HepG2 (cell line): ENCODE measurements at regions not wholly inside any gene's neighbourhood (a gene's known extent, or its start where the extent isn't known, plus 50 kb on each side); places are given as distances from the start of the nearest gene placed in this dataset.

Experiments used
- ATAC-seq: fragments of 200-7000 bp; cut with Tn5 transposase; 3 replicates; pipeline ENCODE4 v1.9.1; 2020; ENCODE audit warnings: mild to moderate bottlenecking, moderate library complexity
- BruUV-seq: library from RNA; stranded (reverse); fragments of 400-500 nt; replicated peaks from 2 replicates; lab custom pipeline; 2021; lab: Mats Ljungman, UMichigan
- CTCF ChIA-PET: fragments of 300-600 bp; formaldehyde crosslinking; extraction: SDS; loops from one replicate; lab custom pipeline; 2021; ENCODE audit warnings: low total read pairs, inconsistent platforms, low intra/inter-chr PET ratio; lab: Yijun Ruan, JAX
- POLR2A ChIA-PET: fragments of 350-600 bp; sonication (Branson Sonifier 250); formaldehyde crosslinking; loops from one replicate; lab custom pipeline; 2020; ENCODE audit warnings: antibody characterized with exemption, inconsistent platforms; lab: Yijun Ruan, JAX
- DNase-seq: peaks from one replicate; pipeline ENCODE4 v3.0.0-alpha.2; 2015; ENCODE audit warnings: low spot score
- FAIRE-seq: peaks from 3 replicates; lab custom pipeline; 2011; peaks lifted over from hg19 to GRCh38; lab: Jason Lieb, UNC
- H2AFZ ChIP-seq: one replicate; pipeline ENCODE4 v1.6.1; 2011; ENCODE audit warnings: low read length, inconsistent platforms
- H3K27ac ChIP-seq: fragments of 300-600 bp; 3 replicates; pipeline ENCODE4 v1.8.0; 2011; ENCODE audit warnings: mixed run types, mild to moderate bottlenecking, mixed read lengths, low read length, inconsistent platforms; ENCODE audit not compliant: insufficient read depth; ENCODE audit errors: extremely low read length
- H3K27me3 ChIP-seq, 2 experiments: fragments of 200-600 bp in 1 of 2; 2 replicates in 1 of 2; 3 replicates in 1 of 2; pipeline versions ENCODE4 v1.6.0 to v1.8.0; 2011; ENCODE audit warnings: low read length in 2 of 2, mild to moderate bottlenecking in 2 of 2, moderate library complexity in 2 of 2, inconsistent platforms in 1 of 2; ENCODE audit not compliant: insufficient read depth in 2 of 2, control insufficient read depth in 1 of 2
- H3K36me3 ChIP-seq, 2 experiments: fragments of 200-600 bp in 1 of 2; replicated peaks in 1 of 2; 2 replicates in 1 of 2; 3 replicates in 1 of 2; pipeline versions ENCODE4 v1.5.1 to v1.8.0; 2011; ENCODE audit warnings: low read length in 2 of 2, inconsistent platforms in 1 of 2; ENCODE audit not compliant: insufficient read depth in 2 of 2, control insufficient read depth in 1 of 2
- H3K4me1 ChIP-seq: 2 replicates; pipeline ENCODE4 v1.5.1; 2012; ENCODE audit warnings: low read length, inconsistent platforms; ENCODE audit not compliant: insufficient read depth
- H3K4me2 ChIP-seq: 2 replicates; pipeline ENCODE4 v1.6.0; 2011; ENCODE audit warnings: low read depth, low read length, inconsistent platforms
- H3K4me3 ChIP-seq, 3 experiments: fragments of 200-600 bp in 1 of 3; sonication (generic), shearing (Covaris generic) in 1 of 3; replicated peaks in 1 of 3; 2 replicates each; pipeline ENCODE4 v1.5.1; 2011 to 2016; ENCODE audit warnings: low read length in 3 of 3, inconsistent platforms in 2 of 3, low read depth in 2 of 3, mild to moderate bottlenecking in 2 of 3, control low read depth in 1 of 3, mixed read lengths in 1 of 3; ENCODE audit not compliant: insufficient read depth in 1 of 3
- H3K79me2 ChIP-seq: one replicate; pipeline ENCODE4 v1.6.1; 2011; ENCODE audit warnings: low read length, inconsistent platforms; ENCODE audit not compliant: insufficient read depth
- H3K9ac ChIP-seq: 2 replicates; pipeline ENCODE4 v1.6.0; 2011; ENCODE audit warnings: mild to moderate bottlenecking, low read depth, low read length, inconsistent platforms; ENCODE audit not compliant: insufficient read depth
- H3K9me3 ChIP-seq: 2 replicates; pipeline ENCODE4 v1.5.1; 2012; ENCODE audit warnings: mild to moderate bottlenecking, low read length
- H4K20me1 ChIP-seq: 2 replicates; pipeline ENCODE4 v1.6.0; 2011; ENCODE audit warnings: inconsistent platforms, mild to moderate bottlenecking, low read length, moderate library complexity; ENCODE audit not compliant: insufficient read depth
- GLI4 ChIP-seq: sonication (generic); formaldehyde crosslinking; IDR thresholded peaks from 2 replicates; pipeline ENCODE4 v1.5.1; 2020; ENCODE audit warnings: missing genetic modification reagents, mild to moderate bottlenecking, moderate library complexity, borderline replicate concordance
- GTF3A ChIP-seq: sonication (generic); formaldehyde crosslinking; conservative IDR thresholded peaks from 2 replicates; pipeline ENCODE4 v1.4.0; 2020; ENCODE audit warnings: mild to moderate bottlenecking, missing genetic modification reagents
- GZF1 ChIP-seq: sonication (generic); formaldehyde crosslinking; IDR thresholded peaks from 2 replicates; pipeline ENCODE4 v1.5.1; 2020; ENCODE audit warnings: mild to moderate bottlenecking, missing genetic modification reagents
- MTF2 ChIP-seq: sonication (generic); formaldehyde crosslinking; IDR thresholded peaks from 2 replicates; pipeline ENCODE4 v1.5.0; 2020; ENCODE audit warnings: missing genetic modification reagents, borderline replicate concordance
- NR2F6 ChIP-seq, 2 experiments: IDR thresholded peaks; 2 replicates each; pipeline ENCODE4 v1.6.1; 2016; ENCODE audit warnings: antibody characterized with exemption in 1 of 2, mild to moderate bottlenecking in 1 of 2
- RFX1 ChIP-seq: fragments of 450-650 bp; IDR thresholded peaks from 2 replicates; pipeline ENCODE4 v1.6.1; 2017
- ZNF282 ChIP-seq: fragments of 450-650 bp; IDR thresholded peaks from 2 replicates; pipeline ENCODE4 v1.6.1; 2018; ENCODE audit not compliant: partially characterized antibody
- ZNF432 ChIP-seq: sonication (generic); formaldehyde crosslinking; IDR thresholded peaks from 2 replicates; pipeline ENCODE4 v1.5.0; 2020; ENCODE audit warnings: missing genetic modification reagents, mild to moderate bottlenecking, borderline replicate concordance
- ZNF563 ChIP-seq: sonication (generic); formaldehyde crosslinking; IDR thresholded peaks from 2 replicates; pipeline ENCODE4 v1.8.0; 2022; ENCODE audit warnings: mild to moderate bottlenecking, moderate library complexity, missing genetic modification reagents
- WGBS: methylation state at CpG from one replicate; pipeline ENCODE4 v1.1.6; 2017; ENCODE audit warnings: low lambda C conversion rate; 5-methylcytosine and 5-hydroxymethylcytosine counted together
- in situ Hi-C: cut with HindIII; loops from 2 replicates; pipeline ENCODE4 v1.10.0; 2017; ENCODE audit warnings: low pct_unique_long_range_greater_than_20kb; ENCODE audit not compliant: extremely low pct_ligation_motif_present
- intact Hi-C: fragments of 100-400 bp; cut with micrococcal nuclease; formaldehyde crosslinking; loops from one replicate; pipeline ENCODE4 v1.10.0; 2022; ENCODE audit not compliant: unreplicated experiment
- TF ChIP-seq, protein P1 (sequence below): IDR thresholded peaks from 2 replicates; pipeline ENCODE4 v1.6.1; 2016; ENCODE audit warnings: missing biosample characterization, missing genetic modification reagents, low read depth
- TF ChIP-seq, protein P2 (sequence below): sonication (generic); formaldehyde crosslinking; IDR thresholded peaks from 2 replicates; pipeline ENCODE4 v1.4.0; 2020; ENCODE audit warnings: missing genetic modification reagents, mild to moderate bottlenecking, borderline replicate concordance
- TF ChIP-seq, protein P3 (sequence below): sonication (generic); formaldehyde crosslinking; IDR thresholded peaks from 2 replicates; pipeline ENCODE4 v1.5.1; 2020; ENCODE audit warnings: missing genetic modification reagents, mild to moderate bottlenecking, borderline replicate concordance

DNA sequence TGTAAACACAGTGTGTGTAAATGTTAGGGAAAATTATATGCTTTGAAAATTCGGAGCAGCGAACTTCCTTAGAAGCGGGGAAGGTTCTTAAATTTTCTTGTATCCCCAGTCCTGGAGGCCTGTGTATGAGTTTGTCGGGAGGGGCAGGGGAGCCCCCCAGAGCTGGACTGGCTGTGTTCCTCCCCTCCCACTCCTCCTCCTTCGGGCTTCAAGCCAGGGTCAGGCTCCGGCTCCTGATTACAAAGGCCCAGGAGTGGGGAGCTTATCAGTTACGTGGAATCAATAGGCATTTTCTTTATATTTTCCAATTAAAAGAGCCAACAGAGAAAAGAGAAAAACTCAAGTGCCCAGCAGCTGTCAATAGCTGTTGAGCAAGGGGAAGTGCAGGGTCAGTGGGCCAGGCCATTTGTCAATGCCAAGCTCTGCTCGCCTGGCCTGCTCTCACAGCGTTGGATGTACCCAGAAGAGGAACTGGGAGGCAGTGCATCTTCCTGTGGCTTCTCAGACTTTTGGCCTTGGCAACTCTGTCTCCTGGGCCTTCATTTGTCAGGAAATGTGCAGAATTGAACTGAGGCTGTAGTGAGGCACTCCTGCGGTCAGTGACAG is 156.9 kb upstream of the PCBD1 start:
- FAIRE-seq, result no peak
- Histone ChIP-seq H2AFZ (no peak overlapping the region), H3K27ac (no peak overlapping the region), H3K9me3 (no peaks in the 10 kb centered on the region), H3K79me2 (no peaks in the 10 kb centered on the region), H3K4me2 (no peak overlapping the region), H3K36me3 (no peaks in the 10 kb centered on the region), H3K4me1 (no peaks in the 10 kb centered on the region), H3K27me3 (peaks cover 8 to 63% of the 10 kb centered on the region in 2 experiments; a peak in 4 of 5 replicates), H3K4me3 (no peak overlapping the region), H3K9ac (no peak overlapping the region), H4K20me1 (no peaks in the 10 kb centered on the region)
- in situ Hi-C loops (no loop called here), intact Hi-C loops (no loop called here)
- no peak for ATAC-seq
- no peak for DNase-seq
- POLR2A ChIA-PET, result no interaction called here
- BruUV-seq, result no TSS peak
- 30% methylated on average over 10 of the region's 10 CpGs for WGBS
- CTCF ChIA-PET, result no interaction called here
- TF ChIP-seq ZNF432 (CRISPR knock-in tag) (no peak), GLI4 (no peak), MTF2 (CRISPR knock-in tag) (no peak), ZNF282 (no peak), ZNF563 (CRISPR knock-in tag) (no peak), GTF3A (no peak), GZF1 (CRISPR knock-in tag) (no peak), NR2F6 (IDR thresholded peaks at IDR 0.05) (no peak), NR2F6 (CRISPR knock-in tag; IDR thresholded peaks at IDR 0.05) (no peak), RFX1 (no peak)
- TF ChIP-seq, protein P1, sequence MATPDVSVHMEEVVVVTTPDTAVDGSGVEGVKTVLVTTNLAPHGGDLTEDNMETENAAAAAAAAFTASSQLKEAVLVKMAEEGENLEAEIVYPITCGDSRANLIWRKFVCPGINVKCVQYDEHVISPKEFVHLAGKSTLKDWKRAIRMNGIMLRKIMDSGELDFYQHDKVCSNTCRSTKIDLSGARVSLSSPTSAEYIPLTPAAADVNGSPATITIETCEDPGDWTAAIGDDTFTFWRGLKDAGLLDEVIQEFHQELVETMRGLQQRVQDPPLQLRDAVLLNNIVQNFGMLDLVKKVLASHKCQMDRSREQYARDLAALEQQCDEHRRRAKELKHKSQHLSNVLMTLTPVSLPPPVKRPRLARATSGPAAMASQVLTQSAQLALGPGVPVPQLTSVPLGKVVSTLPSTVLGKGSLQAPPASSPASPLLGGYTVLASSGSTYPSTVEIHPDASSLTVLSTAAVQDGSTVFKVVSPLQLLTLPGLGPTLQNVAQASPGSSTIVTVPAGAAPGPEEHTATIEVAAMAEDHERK (CRISPR knock-in tag), result no peak
- TF ChIP-seq, protein P2, sequence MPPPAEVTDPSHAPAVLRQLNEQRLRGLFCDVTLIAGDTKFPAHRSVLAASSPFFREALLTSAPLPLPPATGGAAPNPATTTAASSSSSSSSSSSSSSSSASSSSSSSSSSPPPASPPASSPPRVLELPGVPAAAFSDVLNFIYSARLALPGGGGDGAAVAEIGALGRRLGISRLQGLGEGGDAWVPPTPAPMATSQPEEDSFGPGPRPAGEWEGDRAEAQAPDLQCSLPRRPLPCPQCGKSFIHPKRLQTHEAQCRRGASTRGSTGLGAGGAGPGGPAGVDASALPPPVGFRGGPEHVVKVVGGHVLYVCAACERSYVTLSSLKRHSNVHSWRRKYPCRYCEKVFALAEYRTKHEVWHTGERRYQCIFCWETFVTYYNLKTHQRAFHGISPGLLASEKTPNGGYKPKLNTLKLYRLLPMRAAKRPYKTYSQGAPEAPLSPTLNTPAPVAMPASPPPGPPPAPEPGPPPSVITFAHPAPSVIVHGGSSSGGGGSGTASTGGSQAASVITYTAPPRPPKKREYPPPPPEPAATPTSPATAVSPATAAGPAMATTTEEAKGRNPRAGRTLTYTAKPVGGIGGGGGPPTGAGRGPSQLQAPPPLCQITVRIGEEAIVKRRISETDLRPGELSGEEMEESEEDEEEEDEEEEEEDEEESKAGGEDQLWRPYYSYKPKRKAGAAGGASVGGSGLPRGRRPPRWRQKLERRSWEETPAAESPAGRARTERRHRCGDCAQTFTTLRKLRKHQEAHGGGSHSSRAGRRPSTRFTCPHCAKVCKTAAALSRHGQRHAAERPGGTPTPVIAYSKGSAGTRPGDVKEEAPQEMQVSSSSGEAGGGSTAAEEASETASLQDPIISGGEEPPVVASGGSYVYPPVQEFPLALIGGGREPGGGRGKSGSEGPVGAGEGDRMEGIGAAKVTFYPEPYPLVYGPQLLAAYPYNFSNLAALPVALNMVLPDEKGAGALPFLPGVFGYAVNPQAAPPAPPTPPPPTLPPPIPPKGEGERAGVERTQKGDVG (CRISPR knock-in tag), result no peak
- TF ChIP-seq, protein P3, sequence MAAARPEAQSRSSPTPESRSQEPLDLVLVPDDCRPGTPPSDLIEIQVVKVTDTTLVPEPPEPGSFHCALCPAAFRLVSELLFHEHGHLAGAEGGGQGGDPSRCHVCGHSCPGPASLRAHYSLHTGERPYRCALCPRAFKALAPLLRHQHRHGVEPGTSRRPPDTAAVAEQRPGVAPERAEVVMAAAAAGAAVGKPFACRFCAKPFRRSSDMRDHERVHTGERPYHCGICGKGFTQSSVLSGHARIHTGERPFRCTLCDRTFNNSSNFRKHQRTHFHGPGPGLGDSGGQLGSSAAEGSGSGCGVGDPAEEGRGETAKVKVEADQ (CRISPR knock-in tag), result no peak
